NCI-H2227 treated with DMSO at 0.1 percent for 48 hours (cell line): ENCODE measurements at regions not wholly inside any gene's neighbourhood (a gene's known extent, or its start where the extent isn't known, plus 50 kb on each side); places are given as distances from the start of the nearest gene placed in this dataset.
"Not testable (repeated sequence)": the region's sequence is repeated elsewhere in the genome, so short reads cannot be mapped to it uniquely, and the experiment has no call there.

Source experiments
- DNase-seq: peaks from one replicate; lab custom pipeline; 2025; lab: John Stamatoyannopoulos, UW

DNA sequence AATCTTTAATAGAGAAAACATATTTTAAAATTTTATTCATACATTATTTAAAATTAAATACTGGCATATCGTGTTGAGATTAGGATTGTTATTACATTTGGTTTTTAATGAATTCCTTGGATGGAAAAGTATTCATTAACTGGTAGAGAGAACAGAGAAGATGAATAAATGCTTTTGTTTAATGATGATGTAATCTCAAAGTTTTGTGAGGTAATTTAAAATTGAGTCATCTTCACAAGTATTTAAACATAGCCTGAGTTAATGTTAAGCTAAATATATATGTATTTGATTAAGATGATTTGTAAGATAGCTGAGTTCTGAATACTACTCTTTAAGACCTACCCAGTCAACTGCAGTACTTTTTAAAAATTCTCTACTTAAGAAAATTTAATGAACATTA is 713.4 kb upstream of the VRK2 start:
- no peak for DNase-seq

GRCh38 chr2:57343391-57344006 is 703.1 kb upstream of the VRK2 start:
- no peak for DNase-seq

DNA sequence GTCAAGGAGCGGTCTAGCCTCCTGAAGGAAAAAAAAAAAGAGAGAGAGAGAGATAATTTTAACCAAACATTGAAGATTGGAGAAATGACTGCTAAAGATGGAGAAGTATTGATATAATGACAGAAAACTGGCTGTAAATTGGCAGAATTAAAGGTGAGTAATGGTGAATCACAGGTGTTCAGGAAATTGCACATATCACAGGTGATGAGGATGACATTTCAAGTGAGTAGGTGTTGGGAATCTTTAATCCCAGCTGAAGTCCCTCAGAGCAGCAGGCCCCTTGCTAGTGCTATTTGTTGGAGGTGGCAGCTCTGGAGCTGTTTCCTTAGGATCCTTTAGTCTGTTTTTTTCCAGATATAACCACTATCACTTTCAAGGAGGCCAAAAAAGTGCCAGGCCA is 678.4 kb upstream of the VRK2 start:
- DNase-seq, result no peak

DNA sequence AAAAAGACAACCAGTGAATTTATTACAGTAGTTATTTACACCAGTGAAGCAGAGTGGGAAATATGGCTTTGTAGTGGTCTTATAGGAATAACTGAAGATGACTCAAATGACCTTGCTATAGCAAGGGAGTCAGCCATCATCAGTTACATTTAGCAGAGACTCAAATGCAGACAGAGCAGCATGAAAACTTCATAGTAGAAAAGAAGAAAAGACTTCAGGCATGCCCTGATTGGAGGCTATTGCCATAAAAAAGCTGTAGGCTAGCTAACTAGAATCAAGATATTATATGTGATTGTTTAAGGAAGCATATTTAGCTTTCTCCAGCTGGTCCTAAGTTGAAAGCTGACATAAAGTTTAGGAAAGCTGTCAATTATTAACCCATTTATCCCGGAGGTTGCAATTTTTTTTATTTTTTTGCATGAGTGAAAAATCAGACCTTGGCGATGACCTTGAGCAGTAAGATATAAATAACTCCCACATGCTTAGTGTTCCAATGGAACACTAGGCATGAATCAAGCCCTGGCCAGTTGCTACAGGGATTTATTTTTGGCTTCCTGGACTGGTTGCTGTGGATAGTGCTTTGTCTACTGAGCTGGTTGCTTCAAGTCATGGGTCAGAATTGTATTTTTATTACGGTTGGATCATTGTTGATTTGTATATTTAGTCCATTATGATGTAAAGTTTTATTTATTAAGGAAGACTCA is 675.6 kb upstream of the VRK2 start:
- DNase-seq, result no peak

DNA sequence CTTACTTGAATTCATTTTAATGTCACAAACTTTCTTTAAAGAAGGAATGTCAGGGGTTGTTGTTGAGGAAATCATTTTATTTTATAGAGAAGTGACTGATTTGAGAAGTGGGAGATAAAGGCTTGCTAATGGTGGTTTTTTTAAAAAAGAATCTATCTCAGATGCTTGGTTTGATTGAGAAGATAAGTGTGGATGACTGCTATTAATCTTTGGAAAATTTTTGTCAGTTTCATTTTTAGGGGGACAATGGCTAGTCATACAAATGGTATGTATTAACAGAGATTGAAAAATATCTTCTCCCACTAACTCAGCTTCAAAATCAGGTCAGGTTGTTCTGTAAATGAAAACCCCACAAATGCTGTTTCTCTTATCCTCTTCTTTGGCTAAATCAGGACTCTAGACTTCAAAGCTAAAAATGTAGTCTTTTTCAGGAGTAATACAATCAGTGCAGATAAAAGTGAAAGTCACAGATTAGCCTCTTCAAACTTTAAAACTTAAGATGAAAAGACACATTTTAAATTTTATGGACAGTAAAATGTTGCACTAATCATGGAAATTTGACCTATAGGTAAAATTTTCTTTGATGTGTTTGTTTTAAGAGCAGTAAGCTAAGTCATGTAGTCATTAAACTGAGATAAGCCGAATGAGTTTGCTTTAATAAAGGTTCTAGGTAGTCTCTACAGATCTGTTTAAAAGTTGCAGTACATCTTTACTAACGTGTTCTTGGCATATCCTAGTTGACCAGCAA is 674.2 kb upstream of the VRK2 start:
- DNase-seq, result no peak

GRCh38 chr2:57373530-57373929 is 673.1 kb upstream of the VRK2 start:
- DNase-seq, result no peak

DNA sequence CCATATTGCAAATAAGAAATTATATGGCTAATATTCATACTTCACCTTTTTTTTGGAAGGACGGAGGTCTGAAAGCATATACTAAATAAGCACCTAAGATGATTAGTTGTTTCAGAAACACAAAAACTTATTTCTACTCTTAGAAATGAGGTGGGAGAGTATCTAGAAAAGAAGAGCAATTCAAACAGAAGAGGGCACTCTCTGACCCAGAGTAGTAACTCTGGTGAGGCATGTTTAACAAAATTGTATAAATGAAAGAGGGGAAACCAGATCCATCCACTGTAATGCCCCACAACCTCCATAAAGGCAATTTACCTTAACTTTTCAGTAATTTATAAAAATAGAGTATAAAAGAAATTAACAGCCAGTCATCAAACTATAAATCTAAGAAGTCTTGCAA is 669.6 kb upstream of the VRK2 start:
- DNase-seq, result no peak

- DNase-seq, result no peak
Observed at GRCh38 chr2:57386305-57386704, 660.3 kb upstream of the VRK2 start.

DNA sequence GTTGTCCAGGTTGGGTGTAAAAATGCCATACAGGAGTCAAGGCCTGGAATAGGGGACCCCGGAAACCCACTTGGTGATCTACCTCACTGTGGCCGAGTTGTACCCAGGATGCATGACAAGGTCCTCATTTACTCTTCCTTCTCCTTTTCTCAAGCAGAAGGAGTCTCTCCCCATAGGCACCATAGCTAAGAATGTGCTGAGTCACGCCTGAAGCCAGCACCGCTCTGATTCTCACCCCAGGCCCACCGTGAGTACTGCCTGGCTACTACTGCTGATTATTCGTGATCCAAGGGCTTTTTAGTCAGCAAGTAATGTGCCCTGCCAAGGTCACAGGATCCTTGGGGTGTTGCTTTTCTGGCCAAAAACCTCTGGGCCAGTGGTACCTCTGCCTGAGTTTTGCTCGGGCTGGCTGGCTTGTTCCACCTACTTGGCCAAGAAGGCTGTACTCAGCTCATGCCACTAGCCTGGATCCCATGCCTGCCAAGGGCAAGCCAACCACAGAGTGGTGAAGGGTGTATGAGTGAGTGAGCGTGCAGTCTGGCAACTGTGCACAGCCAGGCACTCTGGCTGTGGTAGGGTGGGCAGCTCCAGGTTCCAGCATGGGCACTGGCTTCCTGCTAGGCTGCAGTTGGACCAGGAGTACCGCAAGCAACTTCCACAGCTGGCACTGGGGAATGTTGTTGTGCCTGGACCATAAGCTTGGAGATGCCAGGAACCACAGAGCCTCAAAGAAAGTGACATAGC is 650.1 kb upstream of the VRK2 start:
- no peak for DNase-seq

GRCh38 chr2:57397550-57398360 is 648.9 kb upstream of the VRK2 start:
- no peak for DNase-seq

- DNase-seq, result no peak
Observed at GRCh38 chr2:57399057-57399456, 647.5 kb upstream of the VRK2 start.

GRCh38 chr2:57402096-57402495 is 644.5 kb upstream of the VRK2 start:
- no peak for DNase-seq

DNA sequence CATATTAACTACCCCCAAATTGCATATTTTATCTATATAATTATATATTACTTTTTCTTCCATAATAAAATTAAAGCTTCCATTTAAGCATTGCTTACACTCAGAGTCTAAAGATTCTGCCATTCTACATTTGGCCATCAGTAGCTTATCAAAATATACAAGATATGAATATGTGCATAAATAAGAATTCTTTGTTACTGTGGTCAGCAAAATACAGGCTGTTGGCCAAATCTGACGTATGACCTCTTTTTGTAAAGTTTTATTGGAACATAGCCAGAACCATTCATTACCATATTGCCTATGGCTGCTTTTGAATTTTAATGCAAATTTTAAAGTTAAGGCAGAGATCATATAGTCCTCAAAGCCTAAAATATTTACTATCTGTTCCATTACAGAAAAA is 643.9 kb upstream of the VRK2 start:
- no peak for DNase-seq

GRCh38 chr2:57407772-57408201 is 638.8 kb upstream of the VRK2 start:
- DNase-seq, result no peak

- no peak for DNase-seq
Observed at GRCh38 chr2:57408587-57408986, 638.0 kb upstream of the VRK2 start.

DNA sequence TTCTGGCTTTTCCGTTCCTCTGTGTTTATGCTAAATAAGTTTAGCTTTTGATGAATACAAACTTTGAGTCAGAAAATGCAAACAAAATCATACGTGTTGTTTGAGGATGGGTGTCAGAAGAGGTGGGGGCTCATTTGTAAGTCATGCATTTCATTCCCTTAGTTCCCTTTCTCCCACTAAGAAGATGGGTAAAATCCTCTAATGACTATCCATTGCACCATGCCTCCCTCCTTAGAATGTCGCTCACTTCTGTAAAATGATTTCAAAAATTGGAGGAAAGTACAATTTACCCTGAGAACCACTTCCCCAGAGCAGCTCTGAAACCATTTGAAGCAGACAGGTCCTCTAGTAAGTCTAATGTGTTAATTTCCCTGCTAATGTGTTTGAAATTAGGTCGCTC is 629.6 kb upstream of the VRK2 start:
- DNase-seq, result no peak

GRCh38 chr2:57418859-57419346 is 627.7 kb upstream of the VRK2 start:
- DNase-seq, result not testable (repeated sequence)

DNA sequence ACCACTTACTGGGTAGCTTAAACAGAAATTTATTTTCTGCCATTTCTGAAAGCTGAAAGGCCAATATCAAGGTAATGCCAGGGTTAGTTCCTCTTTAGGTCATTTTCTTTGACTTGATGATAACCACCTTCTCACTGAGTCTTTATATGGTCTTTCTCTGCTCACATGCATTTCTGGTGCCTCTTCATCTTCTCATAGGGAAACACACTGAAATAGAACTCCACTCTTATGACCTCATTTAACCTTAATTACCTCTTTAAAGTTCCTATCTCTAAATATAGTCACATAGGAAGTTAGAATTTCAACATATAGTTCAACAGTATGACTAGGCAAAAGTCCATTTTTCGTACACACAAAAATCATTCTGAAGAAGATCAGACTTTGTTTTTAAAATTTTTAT is 616.8 kb upstream of the VRK2 start:
- no peak for DNase-seq

DNA sequence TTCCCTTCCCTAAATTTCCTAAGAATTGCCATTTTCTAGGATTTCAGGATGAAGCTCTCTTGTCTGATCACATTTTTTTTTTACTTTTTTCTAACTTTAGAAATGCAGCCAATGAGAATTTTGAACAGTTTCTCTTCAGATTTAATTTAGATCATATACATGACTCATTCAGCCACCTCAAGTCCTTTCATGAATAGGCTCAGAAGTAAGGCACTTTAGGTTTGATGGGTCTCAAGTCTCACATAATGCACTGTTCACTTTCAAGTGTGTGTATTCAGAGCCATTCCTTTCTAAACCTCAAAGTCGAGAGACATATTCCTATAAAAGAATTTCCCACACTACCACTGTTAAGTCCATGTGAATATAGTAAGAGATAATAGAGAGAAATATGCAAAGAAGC is 614.1 kb upstream of the VRK2 start:
- DNase-seq, result no peak

GRCh38 chr2:57434441-57434840 is 612.2 kb upstream of the VRK2 start:
- no peak for DNase-seq

DNA sequence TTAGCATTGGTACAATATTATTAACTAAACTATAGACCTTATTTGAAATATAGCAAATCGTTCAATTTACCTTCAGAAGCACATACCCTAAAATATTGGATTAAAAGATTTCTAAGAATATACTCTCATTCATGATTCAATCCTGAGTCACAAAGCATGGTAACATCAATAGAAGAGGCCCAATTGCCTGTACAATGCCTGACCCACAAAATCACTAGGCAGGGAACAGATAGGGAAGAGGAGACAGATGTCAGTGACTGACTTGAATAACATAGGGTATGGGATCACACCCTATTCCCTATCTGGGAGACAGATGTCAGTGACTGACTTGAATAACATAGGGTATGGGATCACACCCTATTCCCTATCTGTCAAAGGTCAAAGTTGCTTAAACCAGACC is 611.6 kb upstream of the VRK2 start:
- no peak for DNase-seq

DNA sequence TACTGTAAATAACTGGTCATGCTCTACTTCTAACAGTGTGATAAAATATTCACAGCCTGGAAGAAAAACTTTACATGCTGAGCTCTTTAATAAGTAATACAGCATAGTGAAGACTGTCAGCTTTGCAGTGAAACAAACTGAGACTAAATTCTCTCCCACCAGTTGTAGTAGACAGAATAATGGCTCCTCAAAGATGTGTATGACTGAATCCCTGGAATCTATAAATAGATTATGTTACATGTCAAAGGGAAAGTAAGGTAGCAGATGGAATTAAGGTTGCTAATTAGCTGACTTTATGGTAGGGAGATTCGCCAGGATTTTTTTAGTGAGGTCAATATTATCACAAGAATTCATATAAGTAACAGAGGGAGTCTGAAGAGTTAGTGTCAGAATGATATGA is 609.5 kb upstream of the VRK2 start:
- DNase-seq, result no peak
